ENCODE measurements at regions not wholly inside any gene's neighbourhood (a gene's known extent, or its start where the extent isn't known, plus 50 kb on each side); places are given as distances from the start of the nearest gene placed in this dataset.

- TF ChIP-seq CTCF (IDR thresholded peaks at IDR 0.05; ENCODE audit: insufficient read depth, low read length) (no peak), REST (IDR thresholded peaks at IDR 0.05; ENCODE audit: insufficient replicate concordance, low read depth) (no peak)
Observed at GRCh38 chr12:111202237-111202915, 166.5 kb downstream of the PHETA1 start.

Data from HL-60 (cell line).